PFSK-1 (cell line): ENCODE measurements at regions not wholly inside any gene's neighbourhood (a gene's known extent, or its start where the extent isn't known, plus 50 kb on each side); places are given as distances from the start of the nearest gene placed in this dataset.

Experiments
- FOXP2 ChIP-seq: optimal IDR thresholded peaks from 2 replicates; pipeline ENCODE3; 2011; ENCODE audit warnings: borderline replicate concordance, control low read depth, inconsistent platforms; ENCODE audit not compliant: insufficient read depth; ENCODE audit errors: extremely low read length, extremely low read depth
- POLR2AphosphoS5 ChIP-seq: IDR thresholded peaks from 2 replicates; pipeline ENCODE4 v1.6.1; 2012; ENCODE audit warnings: low read depth, mild to moderate bottlenecking, control low read depth, low read length, moderate library complexity
- SIN3A ChIP-seq: IDR thresholded peaks from 2 replicates; pipeline ENCODE4 v1.6.1; 2012; ENCODE audit warnings: mild to moderate bottlenecking, low read length, moderate library complexity, borderline replicate concordance; ENCODE audit not compliant: insufficient read depth
- TAF1 ChIP-seq: IDR thresholded peaks from 2 replicates; pipeline ENCODE4 v1.6.1; 2012; ENCODE audit warnings: low read length, control low read depth, borderline replicate concordance; ENCODE audit not compliant: insufficient read depth
- TF ChIP-seq, protein P1 (sequence below), 2 experiments: IDR thresholded peaks; 2 replicates each; pipeline versions ENCODE4 v1.6.1 to v1.8.0; 2011 to 2012; ENCODE audit warnings: low read depth in 2 of 2, low read length in 2 of 2, control low read depth in 1 of 2, inconsistent platforms in 1 of 2, mild to moderate bottlenecking in 1 of 2, moderate library complexity in 1 of 2; ENCODE audit not compliant: insufficient read depth in 1 of 2

DNA sequence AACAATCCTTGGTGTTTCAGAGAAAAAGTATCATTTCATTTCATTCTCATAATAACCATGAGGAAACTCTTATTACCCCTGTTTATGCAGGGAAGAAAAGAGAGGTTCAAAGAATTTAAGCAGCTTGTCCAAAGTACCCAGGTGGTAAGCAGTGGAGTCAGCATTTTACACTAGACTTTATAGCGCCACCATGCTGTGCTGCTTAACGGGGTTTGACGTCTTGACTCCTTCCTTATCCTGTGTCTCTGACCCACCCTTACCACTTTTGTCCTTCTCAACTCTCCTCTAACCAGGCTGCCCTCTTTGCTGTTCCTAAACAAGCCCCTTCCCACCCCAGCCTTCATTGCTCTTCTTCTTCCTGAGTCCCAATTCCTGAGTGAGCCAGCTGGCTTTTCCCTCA, 117.0 kb upstream of the AHR start:
- TF ChIP-seq SIN3A: no peak
- TF ChIP-seq TAF1: no peak
- no peak for TF ChIP-seq FOXP2
- TF ChIP-seq POLR2AphosphoS5: no peak
- TF ChIP-seq, protein P1, sequence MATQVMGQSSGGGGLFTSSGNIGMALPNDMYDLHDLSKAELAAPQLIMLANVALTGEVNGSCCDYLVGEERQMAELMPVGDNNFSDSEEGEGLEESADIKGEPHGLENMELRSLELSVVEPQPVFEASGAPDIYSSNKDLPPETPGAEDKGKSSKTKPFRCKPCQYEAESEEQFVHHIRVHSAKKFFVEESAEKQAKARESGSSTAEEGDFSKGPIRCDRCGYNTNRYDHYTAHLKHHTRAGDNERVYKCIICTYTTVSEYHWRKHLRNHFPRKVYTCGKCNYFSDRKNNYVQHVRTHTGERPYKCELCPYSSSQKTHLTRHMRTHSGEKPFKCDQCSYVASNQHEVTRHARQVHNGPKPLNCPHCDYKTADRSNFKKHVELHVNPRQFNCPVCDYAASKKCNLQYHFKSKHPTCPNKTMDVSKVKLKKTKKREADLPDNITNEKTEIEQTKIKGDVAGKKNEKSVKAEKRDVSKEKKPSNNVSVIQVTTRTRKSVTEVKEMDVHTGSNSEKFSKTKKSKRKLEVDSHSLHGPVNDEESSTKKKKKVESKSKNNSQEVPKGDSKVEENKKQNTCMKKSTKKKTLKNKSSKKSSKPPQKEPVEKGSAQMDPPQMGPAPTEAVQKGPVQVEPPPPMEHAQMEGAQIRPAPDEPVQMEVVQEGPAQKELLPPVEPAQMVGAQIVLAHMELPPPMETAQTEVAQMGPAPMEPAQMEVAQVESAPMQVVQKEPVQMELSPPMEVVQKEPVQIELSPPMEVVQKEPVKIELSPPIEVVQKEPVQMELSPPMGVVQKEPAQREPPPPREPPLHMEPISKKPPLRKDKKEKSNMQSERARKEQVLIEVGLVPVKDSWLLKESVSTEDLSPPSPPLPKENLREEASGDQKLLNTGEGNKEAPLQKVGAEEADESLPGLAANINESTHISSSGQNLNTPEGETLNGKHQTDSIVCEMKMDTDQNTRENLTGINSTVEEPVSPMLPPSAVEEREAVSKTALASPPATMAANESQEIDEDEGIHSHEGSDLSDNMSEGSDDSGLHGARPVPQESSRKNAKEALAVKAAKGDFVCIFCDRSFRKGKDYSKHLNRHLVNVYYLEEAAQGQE (IDR thresholded peaks at IDR 0.05; ENCODE audit: insufficient read depth in 1 of 2, low read depth in 2 of 2, low read length in 2 of 2): no peak

GRCh38 chr7:17183630-17184328, 114.7 kb upstream of the AHR start:
- no peak for TF ChIP-seq SIN3A
- no peak for TF ChIP-seq FOXP2
- no peak for TF ChIP-seq POLR2AphosphoS5
- no peak for TF ChIP-seq TAF1
- TF ChIP-seq, protein P1 (IDR thresholded peaks at IDR 0.05; ENCODE audit: insufficient read depth in 1 of 2, low read depth in 2 of 2, low read length in 2 of 2): no peak

- TF ChIP-seq, protein P1 (IDR thresholded peaks at IDR 0.05; ENCODE audit: insufficient read depth in 1 of 2, low read depth in 2 of 2, low read length in 2 of 2): no peak
- TF ChIP-seq SIN3A (no peak), POLR2AphosphoS5 (no peak), FOXP2 (no peak), TAF1 (no peak)
Measured at GRCh38 chr7:17184805-17185689, 113.4 kb upstream of the AHR start.

- TF ChIP-seq, protein P1 (IDR thresholded peaks at IDR 0.05; ENCODE audit: insufficient read depth in 1 of 2, low read depth in 2 of 2, low read length in 2 of 2): no peak
- TF ChIP-seq TAF1 (no peak), POLR2AphosphoS5 (no peak), SIN3A (no peak), FOXP2 (no peak)
Measured at GRCh38 chr7:17185690-17186070, 112.8 kb upstream of the AHR start.
